HT-29 (cell line): ENCODE measurements at regions not wholly inside any gene's neighbourhood (a gene's known extent, or its start where the extent isn't known, plus 50 kb on each side); places are given as distances from the start of the nearest gene placed in this dataset.
"Not testable (repeated sequence)": the region's sequence is repeated elsewhere in the genome, so short reads cannot be mapped to it uniquely, and the experiment has no call there.

Source experiments
- DNase-seq: peaks from one replicate; pipeline ENCODE4 v3.0.0-alpha.2; 2015; ENCODE audit warnings: low spot score

DNA sequence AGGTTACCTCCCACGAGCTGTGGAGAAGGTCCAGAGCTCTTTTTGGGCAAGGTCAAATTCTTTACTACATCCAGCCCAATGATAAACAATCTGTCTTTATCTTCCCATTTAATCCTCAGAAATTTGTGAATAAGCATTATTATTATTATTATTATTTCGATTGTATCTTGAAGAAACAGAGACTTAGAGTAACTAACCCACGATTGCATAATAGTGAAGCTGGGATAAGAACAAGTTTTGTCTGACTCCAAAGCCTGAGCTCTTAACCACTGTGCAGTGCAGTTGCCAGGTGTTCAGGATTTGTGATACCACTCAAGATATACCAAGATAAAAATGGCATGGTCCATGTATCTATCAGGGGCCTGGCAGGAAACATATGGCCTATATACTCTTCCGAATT, 166.5 kb upstream of the LDB2 start:
- DNase-seq = no peak

DNA sequence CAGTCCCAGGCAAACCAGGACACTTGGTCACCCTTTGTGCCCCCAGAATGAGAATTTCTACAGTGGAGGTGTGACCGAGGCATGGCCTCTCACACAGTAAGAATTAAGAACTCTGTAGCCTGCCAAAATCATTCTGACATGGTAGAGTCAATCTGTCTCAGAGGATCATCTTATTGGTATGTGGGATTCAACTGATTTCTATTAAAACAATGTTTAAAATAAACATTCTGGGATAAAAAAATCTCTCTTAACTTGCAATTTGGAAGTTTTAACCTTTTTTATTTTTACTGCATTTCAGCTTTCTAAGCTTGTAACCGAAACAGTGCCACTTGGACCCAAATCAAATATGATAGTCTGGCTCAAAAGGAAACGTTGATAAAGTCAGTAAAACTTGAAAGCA, 165.4 kb upstream of the LDB2 start:
- no peak for DNase-seq

DNA sequence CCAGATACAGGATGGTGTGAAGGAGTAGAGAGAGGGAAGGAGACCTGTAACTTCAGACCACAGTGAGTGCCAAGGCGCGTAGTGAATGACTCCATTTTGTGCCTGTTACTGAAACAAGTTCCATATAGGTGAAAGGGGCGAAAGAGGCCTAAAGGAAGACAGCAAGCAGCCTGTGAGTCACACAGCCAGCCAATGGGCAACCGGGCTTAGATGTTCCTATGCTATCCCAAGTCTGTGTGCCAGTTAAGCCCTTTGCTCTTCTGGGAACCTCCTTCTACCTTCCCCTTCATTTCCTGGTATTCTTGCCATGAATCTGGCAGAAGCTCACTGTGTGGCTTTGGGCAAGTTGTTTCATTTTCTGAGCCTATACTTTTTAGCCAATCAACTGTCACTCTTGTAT, 161.8 kb upstream of the LDB2 start:
- no peak for DNase-seq

DNA sequence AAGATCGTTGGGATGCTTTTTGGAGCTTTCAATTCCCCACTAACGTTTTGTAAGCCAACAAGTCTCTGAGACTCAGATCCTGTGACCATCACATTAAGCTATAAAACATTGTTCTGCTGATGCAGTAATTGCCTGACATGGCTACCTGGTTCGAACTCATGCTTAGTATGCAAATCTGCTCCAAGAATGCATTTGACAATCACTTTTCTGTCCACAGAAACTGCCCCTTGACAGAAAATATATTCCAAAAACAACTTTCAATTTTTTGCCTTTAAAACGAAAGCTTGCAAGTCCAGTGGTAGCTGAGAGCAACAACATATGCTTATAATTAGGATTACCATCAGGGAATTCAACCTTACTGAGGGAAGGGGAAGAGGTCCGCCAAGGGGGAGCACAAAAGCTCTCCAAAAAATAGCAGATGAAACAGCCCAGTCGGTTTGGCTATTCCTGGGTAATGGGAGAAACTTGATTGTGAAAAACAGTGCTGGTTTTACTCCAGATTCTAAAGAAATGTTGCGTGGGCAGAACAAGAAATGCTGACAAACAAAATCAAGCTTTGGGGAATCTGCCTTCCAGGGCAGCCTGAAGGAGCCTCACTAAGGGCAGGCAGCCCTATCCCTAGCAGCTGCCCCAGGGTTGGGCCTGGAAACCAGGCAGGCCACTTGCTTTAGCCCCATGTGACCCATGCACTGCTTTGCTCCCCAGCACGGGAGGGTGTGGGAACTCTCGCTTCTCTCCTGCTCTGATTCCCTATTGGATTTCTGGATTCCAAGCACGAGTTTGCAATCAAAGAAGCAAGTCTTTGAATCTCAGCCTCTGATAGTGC, 160.7 kb upstream of the LDB2 start:
- DNase-seq = no peak

DNA sequence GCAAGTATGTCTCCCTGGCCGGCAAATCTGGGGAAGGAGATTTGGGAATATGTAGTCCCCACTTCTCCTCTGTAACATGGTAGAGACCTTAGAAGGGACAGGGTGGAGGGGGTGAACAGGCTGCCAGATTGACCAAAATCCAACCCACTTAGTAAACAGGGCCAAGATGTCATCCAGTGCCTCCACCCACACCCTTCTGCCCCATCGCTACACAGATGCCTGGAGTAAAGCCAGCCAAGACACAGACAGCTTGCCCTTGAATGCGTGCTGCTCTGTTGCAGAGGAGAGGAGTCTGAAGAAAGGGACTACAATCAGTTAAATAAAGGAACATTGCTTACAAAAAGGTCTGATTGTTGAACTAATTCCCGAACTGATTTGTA, 160.1 kb upstream of the LDB2 start:
- no peak for DNase-seq

DNA sequence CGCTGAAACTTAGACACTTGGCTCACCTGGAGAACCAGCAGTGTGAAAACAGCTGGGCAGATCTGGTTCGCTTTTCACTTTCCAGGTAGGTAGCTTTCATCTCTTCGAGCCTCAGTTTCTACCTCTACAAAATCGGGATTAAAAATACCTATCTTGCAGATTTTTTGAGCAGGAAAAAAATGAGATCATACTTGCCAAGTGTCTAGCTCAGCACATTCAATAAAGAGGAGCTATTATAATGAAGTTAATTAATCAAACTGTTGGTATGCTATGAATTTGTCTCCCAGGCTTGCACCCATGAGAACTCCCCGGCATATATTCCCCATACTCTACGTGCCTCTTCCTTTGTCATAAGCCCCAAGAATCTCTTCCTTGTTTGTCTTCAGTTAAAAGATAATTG, 158.6 kb upstream of the LDB2 start:
- no peak for DNase-seq

DNA sequence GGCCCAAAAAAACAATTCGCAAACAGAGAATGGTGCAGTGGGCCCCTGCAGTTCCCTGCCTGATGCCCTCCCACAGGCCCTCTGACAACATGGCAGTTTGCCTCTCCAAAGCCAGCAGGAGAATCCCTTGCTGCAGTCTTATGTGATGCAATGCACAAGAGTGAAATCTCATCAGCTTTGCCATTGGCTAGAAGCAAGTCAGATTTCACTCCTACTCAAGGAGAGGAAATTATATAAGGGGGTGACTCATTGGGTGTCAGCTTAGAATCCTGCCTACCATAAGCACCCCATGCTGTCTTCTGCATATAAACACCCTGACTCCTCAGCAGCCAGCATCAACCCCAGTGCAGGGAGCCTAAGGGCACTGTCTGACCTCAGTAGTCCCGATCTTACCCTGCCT, 157.3 kb upstream of the LDB2 start:
- no peak for DNase-seq

DNA sequence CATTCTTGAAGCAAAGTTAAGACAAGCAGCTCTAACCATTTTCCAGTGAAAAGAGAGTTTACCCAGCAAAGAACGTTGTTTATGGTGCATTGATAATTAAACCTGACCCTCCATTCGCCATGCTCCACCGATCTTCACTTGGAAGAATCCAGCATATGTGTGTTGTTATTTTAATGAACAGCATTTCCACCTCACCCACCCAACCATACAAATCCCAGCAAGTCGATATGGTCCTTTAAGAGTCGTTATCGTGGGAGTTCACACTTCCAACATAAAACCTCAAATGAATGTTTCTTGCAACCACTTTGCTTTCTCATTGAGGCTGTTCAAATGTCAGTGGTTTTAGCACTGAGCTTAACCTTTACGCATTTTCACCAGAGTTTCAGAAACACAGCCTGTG, 147.4 kb upstream of the LDB2 start:
- DNase-seq = no peak

DNA sequence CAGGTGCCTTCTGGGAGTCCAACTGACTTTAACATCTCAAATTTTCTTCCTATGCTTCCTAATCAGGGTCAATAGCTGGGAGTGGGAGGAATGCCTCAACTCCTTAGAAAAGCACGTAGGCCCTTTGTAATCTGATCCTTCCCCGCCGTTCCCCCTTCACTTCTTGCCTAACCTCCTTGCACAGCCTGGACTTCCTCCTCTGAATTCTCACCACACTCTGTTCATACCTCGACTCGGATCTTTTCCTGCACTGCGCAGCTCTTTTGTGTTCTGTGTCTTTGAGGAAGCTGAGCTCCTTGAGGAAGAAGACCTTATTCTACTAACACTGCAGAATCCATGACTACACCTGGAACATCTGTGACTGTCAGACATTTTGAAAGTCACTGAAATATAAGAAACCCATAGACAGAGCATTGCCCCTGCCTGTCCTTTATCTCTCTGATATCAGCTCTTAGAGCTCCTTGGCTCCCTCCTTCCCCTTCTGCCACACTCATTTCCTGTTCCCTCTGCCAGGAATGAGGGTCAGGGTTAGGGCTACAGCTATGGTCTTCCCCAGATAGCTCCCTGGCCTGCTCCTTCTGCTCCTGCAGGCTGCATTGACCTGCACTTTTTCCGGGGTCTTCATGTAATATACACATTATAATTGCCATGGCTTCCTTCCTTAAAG, 140.2 kb upstream of the LDB2 start:
- DNase-seq = no peak

DNA sequence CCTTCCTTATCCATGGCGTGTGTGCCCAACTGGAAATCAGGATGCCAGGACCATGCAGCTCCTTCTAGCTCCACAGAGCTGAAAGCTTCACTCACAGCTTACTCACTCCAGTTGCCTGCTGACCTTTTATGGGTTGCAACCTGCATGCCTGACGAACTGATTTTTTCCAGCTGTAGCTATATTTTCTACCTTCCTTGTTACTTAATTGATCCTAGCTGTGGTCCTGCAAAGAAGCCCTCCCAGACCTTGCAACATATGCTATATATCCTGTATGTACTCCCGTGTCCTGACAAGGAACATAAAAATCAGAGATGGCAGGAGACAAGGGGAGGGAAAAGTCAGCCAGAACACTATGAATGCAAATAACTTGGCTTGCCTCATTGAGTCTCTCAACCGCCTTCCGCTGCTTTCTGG, 135.3 kb upstream of the LDB2 start:
- no peak for DNase-seq

DNA sequence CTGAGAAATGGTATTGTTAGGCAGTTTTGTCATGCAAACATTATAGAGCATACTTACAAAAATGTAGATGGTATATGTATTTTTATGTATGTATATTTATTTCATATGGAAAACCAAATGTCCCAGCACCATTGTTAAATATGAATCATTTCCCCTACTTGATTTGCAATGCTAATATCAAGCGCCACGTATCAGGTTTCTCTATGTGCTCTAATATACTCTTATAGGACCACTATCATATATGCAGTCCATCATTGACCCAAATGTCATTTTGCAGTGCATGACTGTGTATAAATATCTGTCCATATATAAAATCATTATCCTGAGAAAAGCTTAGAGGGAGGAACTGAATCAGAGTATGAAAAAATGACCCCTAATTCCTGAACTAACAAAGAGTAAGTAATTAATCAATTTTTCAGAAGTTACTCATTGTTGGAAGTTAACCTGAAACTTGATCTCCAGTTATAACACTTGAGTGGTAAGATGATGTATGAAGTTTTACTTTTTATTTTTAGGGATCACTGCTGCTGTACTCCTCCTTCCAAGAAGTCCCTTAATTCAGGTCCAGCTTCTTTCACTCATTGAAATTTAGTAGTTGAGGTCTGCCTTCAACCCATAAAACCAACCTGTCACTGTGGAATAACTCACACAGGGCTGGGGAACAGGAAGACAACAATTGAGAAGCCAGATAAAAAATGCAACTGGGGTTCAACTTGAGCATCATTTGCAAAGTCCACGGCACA, 134.8 kb upstream of the LDB2 start:
- DNase-seq = no peak

DNA sequence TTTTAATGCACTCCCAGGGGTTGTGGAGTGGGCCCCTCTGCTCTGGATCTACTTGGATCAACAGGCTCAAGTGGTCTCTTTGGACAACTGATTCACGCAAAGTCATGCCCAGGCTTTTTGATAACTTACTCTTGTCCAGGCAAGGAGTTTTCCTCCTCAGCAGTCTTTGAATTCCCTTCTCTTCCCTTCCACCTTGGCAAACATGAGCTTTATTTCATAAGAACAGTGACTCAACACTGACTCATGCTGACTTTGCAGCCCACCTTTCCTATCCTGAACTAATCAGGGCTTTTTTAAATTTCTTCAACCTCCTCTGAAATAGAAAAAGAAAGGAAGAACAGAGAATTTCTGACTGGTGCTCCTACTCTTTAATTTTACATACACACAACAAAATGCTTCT, 132.1 kb upstream of the LDB2 start:
- no peak for DNase-seq

DNA sequence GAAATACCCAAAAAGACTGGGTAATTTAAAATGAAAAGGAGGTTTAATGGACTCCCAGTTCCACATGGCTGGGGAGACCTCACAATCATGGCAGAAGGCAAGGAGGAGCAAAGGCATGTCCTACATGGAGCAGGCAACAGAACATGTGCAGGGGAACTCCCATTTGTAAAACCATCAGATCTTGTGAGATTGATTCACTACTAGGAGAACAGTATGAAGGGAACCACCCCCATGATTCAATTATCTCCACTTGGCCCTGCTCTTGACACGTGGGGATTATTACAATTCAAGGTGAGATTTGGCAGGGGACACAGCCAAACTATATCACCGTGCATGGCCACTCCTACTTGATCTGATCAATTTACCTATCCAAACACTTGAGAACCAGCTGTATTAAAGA, 131.5 kb upstream of the LDB2 start:
- no peak for DNase-seq

DNA sequence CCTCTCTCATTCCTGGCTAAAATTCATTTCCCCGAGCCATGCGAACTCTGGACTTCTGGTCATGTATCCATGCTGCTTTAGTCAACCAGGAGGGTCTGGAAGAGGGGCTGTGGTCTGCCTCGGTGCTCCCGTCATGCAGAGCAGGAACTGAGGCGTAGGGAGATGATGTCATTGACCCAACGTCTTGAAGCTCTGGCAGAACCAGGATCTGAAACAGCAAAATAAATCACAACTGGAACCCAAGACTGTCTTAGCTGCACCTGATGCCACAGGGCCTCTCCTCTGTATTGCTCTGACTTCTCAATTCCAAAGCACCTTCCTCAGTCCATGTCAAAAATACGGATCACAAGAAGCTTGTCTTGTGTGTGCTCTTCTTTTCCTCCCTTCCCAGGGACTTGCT, 131.0 kb upstream of the LDB2 start:
- no peak for DNase-seq

DNA sequence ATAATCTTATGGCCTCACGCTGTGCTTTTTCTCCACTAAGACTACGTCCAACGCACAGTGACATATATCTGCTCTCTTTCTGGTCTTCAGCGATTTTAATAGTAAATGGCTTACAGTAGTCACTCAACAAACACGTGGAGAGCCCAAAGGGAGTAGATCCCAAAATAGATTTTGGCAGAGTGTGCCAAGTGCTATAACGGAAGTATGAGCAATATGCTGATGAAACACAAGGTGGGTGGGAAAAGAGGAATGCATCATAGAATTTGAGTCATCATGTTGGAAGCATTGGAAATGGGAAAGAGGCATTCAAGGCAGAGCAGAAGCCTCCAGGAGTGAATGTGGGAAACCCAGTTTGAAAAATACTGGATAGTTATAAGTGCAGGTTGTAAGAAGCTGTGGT, 129.1 kb upstream of the LDB2 start:
- DNase-seq = no peak

DNA sequence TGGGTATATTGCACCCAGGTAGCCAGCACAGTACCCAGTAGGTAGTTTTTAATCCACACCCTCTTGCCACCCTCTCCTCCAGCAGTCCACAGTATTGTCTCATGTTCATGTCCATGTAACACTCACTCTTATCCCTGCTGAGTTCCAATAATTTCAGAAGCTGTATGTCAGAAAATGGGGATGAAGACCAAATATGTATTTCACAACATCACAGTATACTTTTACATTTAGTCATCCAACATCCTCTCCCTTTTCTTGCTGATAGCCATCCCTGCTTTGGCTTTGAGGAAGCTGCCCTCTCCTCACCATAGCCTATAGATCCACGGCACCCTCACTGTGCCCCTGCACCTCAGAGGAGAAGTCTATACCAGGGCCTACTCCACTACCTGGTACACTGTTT, 126.0 kb upstream of the LDB2 start:
- no peak for DNase-seq

DNA sequence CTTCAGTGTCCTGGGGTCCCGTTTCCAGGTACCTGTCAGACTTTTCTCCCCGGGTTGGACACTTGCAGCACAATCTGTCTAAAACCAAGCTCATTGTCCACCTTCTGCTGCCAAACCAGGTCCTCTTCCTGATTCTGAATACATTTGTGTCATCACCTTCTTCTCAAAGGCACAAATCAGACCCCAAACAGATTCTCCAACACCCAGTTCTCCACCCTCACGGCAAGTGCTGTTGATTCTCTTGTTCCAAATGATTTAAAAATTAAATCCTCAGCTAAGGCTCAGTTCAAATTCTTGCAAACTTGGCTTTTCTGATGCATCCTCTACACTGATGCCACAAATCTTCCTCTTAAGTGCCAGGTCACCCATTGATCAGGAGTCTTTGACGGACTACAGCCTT, 122.5 kb upstream of the LDB2 start:
- no peak for DNase-seq

DNA sequence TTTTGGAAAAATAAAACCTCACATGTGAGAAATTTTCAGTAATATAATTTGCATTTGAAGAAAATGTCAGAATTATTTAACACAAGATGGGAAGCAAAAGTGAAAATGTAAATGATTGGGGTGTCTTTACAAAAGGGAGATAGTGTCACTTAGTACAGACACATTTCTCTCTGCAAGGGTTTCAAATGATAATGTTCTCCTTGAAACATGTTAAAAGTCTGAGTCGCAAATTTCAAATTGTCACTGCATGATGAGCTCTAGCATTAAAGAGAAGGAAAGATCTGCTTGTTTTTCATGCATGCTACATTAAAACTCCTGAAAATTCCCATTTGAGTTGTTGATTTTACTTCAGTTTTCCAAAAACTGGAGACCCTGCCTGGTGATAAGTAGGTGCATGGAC, 122.0 kb upstream of the LDB2 start:
- no peak for DNase-seq

DNA sequence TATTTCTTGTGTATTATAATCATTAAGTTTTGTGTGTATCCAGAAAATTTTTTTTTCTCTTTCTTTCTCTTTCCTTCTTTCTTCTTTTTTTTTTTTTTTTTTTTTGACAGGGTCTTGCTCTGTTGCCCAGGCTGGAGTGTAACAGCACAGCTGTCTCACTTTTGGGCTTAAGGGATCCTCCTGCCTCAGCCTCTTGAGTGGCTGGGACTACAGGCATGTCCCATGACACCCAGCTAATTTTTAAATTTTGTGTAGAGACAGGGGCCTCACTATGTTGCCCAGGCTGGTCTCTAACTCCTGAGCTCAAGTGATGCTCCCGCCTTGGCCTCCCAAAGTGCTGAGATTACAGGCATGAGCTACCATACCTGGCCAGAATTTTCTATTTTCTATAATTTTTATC, 120.2 kb upstream of the LDB2 start:
- DNase-seq = not testable (repeated sequence)

DNA sequence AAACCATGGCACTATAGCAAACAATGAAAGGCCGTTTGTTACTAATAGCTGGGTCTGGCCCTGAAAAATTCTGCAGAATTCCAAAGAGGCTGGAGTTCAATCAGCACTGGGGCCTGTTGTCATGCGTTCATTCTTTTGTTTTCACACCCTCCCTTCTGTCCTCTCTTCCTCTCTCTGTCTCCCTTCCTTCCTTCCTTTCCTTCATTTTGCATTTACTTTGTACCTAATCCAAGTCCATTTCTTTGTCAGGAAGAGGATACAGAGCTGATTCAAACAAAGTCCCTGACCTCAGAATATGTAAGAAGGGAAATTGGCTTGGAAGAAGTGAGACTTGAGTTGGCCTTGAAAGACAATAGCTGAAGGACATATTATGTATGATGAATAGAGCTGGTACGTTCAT, 119.6 kb upstream of the LDB2 start:
- no peak for DNase-seq

DNA sequence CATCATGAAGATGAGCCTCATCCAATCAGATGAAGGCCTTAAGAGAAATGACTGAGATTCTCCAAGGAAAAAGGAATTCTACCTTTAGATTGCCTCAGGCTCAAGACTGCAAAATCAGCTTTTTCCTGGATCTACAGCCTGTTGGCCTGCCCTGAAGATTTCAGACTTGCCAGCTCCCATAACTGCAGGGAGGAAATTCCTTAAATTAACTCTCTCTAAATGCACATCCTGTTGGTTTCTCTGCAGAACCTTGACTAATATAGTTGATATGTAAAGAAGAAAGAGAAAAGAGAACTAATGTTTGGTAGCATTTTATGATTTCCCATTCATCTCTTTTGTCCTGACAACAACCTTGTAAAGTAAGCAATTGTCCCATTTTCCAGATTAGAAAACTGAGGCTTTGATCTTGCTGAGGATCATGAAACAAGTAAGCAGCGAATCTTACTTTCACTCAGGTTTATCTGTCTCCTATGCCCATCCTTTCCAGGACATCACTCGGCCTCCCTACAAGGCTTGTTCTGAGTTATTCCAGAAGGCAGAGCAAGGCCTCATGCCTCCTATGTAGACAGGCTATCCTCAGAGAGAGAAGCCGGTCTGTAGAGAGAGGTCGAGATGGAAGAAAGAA, 115.0 kb upstream of the LDB2 start:
- no peak for DNase-seq

DNA sequence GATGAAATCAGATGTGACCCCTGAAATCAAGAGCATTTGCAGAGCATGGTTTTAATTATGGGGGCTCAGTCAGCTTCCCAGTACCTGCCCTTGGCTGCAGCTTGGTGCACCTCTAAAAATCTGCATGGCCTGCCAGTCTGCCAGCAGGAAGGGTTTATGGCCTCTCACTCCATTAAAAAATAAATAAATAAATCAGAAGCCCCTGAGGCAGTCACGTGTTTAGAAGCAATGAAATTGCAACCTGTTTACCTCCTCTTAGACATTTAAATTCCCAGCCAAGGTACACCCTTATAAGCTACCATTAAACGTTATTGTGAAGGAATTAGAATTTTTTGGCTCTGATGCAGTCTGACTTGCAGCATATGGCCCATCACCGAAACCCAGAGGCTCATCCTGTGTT, 114.0 kb upstream of the LDB2 start:
- DNase-seq = no peak
